ENCODE measurements at regions not wholly inside any gene's neighbourhood (a gene's known extent, or its start where the extent isn't known, plus 50 kb on each side); places are given as distances from the start of the nearest gene placed in this dataset.

DNA sequence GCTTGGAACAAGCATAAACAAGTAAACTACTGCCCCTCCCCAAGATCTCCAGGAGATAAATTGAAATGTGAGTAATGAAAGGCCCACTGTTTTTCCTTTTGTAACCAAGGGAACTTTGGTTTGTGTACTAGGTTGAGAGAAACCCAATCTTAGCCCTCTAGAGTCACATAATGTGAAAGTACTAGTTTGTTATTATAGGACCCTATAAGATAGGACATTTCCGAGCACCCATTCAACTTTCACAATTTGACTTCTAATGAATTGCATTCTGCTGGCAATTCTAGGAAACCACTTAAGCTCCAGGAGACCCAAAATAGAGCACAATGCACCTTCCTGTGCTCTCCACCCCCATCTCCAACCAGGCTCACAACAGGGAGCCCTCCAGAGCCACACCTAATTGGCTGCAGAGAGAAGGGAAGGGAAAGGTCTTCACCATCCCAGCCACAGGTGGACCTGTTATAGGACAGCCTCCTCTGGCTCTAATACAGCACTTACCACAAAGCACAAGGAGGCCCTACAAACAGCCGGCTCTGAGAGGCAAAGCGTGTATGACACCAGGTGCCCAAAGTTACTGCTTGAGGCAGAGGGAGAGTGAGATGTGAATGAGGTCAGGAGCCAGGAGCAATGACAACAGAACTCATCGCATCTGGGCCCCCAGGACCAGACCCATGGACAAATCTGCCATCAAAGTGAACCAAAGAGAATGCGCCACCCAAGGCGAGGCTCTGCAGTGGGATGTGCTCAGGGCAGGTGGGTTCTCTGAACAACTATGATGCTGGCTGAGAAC lies 163.3 kb upstream of the NTF3 start:
- TF ChIP-seq POLR2AphosphoS5 (IDR thresholded peaks at IDR 0.05; ENCODE audit: low read depth) = no peak
- TF ChIP-seq, protein P1, sequence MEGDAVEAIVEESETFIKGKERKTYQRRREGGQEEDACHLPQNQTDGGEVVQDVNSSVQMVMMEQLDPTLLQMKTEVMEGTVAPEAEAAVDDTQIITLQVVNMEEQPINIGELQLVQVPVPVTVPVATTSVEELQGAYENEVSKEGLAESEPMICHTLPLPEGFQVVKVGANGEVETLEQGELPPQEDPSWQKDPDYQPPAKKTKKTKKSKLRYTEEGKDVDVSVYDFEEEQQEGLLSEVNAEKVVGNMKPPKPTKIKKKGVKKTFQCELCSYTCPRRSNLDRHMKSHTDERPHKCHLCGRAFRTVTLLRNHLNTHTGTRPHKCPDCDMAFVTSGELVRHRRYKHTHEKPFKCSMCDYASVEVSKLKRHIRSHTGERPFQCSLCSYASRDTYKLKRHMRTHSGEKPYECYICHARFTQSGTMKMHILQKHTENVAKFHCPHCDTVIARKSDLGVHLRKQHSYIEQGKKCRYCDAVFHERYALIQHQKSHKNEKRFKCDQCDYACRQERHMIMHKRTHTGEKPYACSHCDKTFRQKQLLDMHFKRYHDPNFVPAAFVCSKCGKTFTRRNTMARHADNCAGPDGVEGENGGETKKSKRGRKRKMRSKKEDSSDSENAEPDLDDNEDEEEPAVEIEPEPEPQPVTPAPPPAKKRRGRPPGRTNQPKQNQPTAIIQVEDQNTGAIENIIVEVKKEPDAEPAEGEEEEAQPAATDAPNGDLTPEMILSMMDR (conservative IDR thresholded peaks at IDR 0.05; ENCODE audit: low read depth in 2 of 2) = no peak
- TF ChIP-seq, protein P2, sequence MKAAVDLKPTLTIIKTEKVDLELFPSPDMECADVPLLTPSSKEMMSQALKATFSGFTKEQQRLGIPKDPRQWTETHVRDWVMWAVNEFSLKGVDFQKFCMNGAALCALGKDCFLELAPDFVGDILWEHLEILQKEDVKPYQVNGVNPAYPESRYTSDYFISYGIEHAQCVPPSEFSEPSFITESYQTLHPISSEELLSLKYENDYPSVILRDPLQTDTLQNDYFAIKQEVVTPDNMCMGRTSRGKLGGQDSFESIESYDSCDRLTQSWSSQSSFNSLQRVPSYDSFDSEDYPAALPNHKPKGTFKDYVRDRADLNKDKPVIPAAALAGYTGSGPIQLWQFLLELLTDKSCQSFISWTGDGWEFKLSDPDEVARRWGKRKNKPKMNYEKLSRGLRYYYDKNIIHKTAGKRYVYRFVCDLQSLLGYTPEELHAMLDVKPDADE (IDR thresholded peaks at IDR 0.05) = no peak
- TF ChIP-seq CREB1 (CRISPR knock-in tag; IDR thresholded peaks at IDR 0.05; ENCODE audit: low read depth) = no peak
- no peak for TF ChIP-seq EZH2phosphoT487 (IDR thresholded peaks at IDR 0.05; ENCODE audit: unreplicated experiment)
- TF ChIP-seq EZH2 (IDR thresholded peaks at IDR 0.05; ENCODE audit: low read depth, unreplicated experiment) = no peak
- TF ChIP-seq, protein P3, sequence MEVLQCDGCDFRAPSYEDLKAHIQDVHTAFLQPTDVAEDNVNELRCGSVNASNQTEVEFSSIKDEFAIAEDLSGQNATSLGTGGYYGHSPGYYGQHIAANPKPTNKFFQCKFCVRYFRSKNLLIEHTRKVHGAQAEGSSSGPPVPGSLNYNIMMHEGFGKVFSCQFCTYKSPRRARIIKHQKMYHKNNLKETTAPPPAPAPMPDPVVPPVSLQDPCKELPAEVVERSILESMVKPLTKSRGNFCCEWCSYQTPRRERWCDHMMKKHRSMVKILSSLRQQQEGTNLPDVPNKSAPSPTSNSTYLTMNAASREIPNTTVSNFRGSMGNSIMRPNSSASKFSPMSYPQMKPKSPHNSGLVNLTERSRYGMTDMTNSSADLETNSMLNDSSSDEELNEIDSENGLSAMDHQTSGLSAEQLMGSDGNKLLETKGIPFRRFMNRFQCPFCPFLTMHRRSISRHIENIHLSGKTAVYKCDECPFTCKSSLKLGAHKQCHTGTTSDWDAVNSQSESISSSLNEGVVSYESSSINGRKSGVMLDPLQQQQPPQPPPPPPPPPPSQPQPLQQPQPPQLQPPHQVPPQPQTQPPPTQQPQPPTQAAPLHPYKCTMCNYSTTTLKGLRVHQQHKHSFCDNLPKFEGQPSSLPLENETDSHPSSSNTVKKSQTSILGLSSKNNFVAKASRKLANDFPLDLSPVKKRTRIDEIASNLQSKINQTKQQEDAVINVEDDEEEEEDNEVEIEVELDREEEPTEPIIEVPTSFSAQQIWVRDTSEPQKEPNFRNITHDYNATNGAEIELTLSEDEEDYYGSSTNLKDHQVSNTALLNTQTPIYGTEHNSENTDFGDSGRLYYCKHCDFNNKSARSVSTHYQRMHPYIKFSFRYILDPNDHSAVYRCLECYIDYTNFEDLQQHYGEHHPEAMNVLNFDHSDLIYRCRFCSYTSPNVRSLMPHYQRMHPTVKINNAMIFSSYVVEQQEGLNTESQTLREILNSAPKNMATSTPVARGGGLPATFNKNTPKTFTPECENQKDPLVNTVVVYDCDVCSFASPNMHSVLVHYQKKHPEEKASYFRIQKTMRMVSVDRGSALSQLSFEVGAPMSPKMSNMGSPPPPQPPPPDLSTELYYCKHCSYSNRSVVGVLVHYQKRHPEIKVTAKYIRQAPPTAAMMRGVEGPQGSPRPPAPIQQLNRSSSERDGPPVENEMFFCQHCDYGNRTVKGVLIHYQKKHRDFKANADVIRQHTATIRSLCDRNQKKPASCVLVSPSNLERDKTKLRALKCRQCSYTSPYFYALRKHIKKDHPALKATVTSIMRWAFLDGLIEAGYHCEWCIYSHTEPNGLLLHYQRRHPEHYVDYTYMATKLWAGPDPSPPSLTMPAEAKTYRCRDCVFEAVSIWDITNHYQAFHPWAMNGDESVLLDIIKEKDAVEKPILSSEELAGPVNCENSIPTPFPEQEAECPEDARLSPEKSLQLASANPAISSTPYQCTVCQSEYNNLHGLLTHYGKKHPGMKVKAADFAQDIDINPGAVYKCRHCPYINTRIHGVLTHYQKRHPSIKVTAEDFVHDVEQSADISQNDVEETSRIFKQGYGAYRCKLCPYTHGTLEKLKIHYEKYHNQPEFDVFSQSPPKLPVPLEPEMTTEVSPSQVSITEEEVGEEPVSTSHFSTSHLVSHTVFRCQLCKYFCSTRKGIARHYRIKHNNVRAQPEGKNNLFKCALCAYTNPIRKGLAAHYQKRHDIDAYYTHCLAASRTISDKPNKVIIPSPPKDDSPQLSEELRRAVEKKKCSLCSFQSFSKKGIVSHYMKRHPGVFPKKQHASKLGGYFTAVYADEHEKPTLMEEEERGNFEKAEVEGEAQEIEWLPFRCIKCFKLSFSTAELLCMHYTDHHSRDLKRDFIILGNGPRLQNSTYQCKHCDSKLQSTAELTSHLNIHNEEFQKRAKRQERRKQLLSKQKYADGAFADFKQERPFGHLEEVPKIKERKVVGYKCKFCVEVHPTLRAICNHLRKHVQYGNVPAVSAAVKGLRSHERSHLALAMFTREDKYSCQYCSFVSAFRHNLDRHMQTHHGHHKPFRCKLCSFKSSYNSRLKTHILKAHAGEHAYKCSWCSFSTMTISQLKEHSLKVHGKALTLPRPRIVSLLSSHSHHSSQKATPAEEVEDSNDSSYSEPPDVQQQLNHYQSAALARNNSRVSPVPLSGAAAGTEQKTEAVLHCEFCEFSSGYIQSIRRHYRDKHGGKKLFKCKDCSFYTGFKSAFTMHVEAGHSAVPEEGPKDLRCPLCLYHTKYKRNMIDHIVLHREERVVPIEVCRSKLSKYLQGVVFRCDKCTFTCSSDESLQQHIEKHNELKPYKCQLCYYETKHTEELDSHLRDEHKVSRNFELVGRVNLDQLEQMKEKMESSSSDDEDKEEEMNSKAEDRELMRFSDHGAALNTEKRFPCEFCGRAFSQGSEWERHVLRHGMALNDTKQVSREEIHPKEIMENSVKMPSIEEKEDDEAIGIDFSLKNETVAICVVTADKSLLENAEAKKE (CRISPR knock-in tag; IDR thresholded peaks at IDR 0.05) = no peak
- TF ChIP-seq, protein P4, sequence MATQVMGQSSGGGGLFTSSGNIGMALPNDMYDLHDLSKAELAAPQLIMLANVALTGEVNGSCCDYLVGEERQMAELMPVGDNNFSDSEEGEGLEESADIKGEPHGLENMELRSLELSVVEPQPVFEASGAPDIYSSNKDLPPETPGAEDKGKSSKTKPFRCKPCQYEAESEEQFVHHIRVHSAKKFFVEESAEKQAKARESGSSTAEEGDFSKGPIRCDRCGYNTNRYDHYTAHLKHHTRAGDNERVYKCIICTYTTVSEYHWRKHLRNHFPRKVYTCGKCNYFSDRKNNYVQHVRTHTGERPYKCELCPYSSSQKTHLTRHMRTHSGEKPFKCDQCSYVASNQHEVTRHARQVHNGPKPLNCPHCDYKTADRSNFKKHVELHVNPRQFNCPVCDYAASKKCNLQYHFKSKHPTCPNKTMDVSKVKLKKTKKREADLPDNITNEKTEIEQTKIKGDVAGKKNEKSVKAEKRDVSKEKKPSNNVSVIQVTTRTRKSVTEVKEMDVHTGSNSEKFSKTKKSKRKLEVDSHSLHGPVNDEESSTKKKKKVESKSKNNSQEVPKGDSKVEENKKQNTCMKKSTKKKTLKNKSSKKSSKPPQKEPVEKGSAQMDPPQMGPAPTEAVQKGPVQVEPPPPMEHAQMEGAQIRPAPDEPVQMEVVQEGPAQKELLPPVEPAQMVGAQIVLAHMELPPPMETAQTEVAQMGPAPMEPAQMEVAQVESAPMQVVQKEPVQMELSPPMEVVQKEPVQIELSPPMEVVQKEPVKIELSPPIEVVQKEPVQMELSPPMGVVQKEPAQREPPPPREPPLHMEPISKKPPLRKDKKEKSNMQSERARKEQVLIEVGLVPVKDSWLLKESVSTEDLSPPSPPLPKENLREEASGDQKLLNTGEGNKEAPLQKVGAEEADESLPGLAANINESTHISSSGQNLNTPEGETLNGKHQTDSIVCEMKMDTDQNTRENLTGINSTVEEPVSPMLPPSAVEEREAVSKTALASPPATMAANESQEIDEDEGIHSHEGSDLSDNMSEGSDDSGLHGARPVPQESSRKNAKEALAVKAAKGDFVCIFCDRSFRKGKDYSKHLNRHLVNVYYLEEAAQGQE (IDR thresholded peaks at IDR 0.05; ENCODE audit: unreplicated experiment) = no peak
- TF ChIP-seq JUNB (IDR thresholded peaks at IDR 0.05; ENCODE audit: unreplicated experiment) = no peak
- no peak for TF ChIP-seq STAT1 (IDR thresholded peaks at IDR 0.05; ENCODE audit: unreplicated experiment)
- no peak for TF ChIP-seq ZNF331 (CRISPR knock-in tag; IDR thresholded peaks at IDR 0.05; ENCODE audit: low read depth)
- no peak for TF ChIP-seq NANOG (IDR thresholded peaks at IDR 0.05; ENCODE audit: borderline replicate concordance)
- no peak for TF ChIP-seq ZNF114 (CRISPR knock-in tag; IDR thresholded peaks at IDR 0.05)
